Loucy (cell line): ENCODE measurements at regions not wholly inside any gene's neighbourhood (a gene's known extent, or its start where the extent isn't known, plus 50 kb on each side); places are given as distances from the start of the nearest gene placed in this dataset.

Source experiments
- H2AFZ ChIP-seq: fragments of 200-600 bp; sonication (generic); 2 replicates; pipeline ENCODE4 v1.6.0; 2016; ENCODE audit warnings: antibody characterized with exemption, mild to moderate bottlenecking, low read length, moderate library complexity
- H3F3A ChIP-seq: fragments of 200-600 bp; 2 replicates; pipeline ENCODE4 v1.6.0; 2016; ENCODE audit warnings: antibody characterized with exemption, low read depth, mild to moderate bottlenecking
- H3K27me3 ChIP-seq: fragments of 200-600 bp; sonication (generic); 2 replicates; pipeline ENCODE4 v1.6.1; 2014; ENCODE audit warnings: low read length, mild to moderate bottlenecking; ENCODE audit not compliant: insufficient read depth, poor library complexity, severe bottlenecking
- H3K36me3 ChIP-seq: fragments of 200-600 bp; sonication (generic); 2 replicates; pipeline ENCODE4 v1.6.1; 2016; ENCODE audit warnings: low read length; ENCODE audit not compliant: insufficient read depth
- H3K4me1 ChIP-seq: fragments of 200-600 bp; sonication (generic); 2 replicates; pipeline ENCODE4 v1.5.1; 2014; ENCODE audit warnings: low read length, mild to moderate bottlenecking; ENCODE audit not compliant: insufficient read depth, poor library complexity, severe bottlenecking
- H3K4me2 ChIP-seq: fragments of 200-600 bp; sonication (generic); 2 replicates; pipeline ENCODE4 v1.6.0; 2014; ENCODE audit warnings: antibody characterized with exemption, low read length, low read depth, mild to moderate bottlenecking; ENCODE audit not compliant: poor library complexity, severe bottlenecking
- H3K4me3 ChIP-seq: fragments of 200-600 bp; sonication (generic); 2 replicates; pipeline ENCODE4 v1.5.1; 2014; ENCODE audit warnings: low read length, mild to moderate bottlenecking, mixed read lengths; ENCODE audit not compliant: poor library complexity, severe bottlenecking
- H3K79me2 ChIP-seq: fragments of 200-600 bp; sonication (generic); 2 replicates; pipeline ENCODE4 v1.6.1; 2014; ENCODE audit warnings: low read length; ENCODE audit not compliant: insufficient read depth
- H3K9ac ChIP-seq: fragments of 200-600 bp; sonication (generic); 2 replicates; pipeline ENCODE4 v1.6.0; 2014; ENCODE audit warnings: mild to moderate bottlenecking, low read depth, low read length, moderate library complexity; ENCODE audit not compliant: poor library complexity, severe bottlenecking
- H3K9me2 ChIP-seq: fragments of 200-600 bp; sonication (generic); replicated peaks from 2 replicates; pipeline ENCODE4 v1.6.1; 2016; ENCODE audit warnings: low read depth, low read length, mixed read lengths
- H3K9me3 ChIP-seq: fragments of 200-600 bp; sonication (generic); 2 replicates; pipeline ENCODE4 v1.6.1; 2014; ENCODE audit warnings: mild to moderate bottlenecking, antibody characterized with exemption, low read length, low read depth; ENCODE audit not compliant: insufficient read depth
- H4K20me1 ChIP-seq: fragments of 200-600 bp; sonication (generic); 2 replicates; pipeline ENCODE4 v1.6.0; 2014; ENCODE audit warnings: antibody characterized with exemption, low read length, mild to moderate bottlenecking; ENCODE audit not compliant: insufficient read depth, poor library complexity, severe bottlenecking
- CTCF ChIP-seq: fragments of 200-600 bp; sonication (generic); conservative IDR thresholded peaks from 2 replicates; pipeline ENCODE4 v1.5.1; 2014; ENCODE audit warnings: mild to moderate bottlenecking, antibody characterized with exemption, low read length
- EZH2phosphoT487 ChIP-seq: fragments of 200-600 bp; IDR thresholded peaks from 2 replicates; pipeline ENCODE4 v1.6.1; 2018; ENCODE audit warnings: antibody characterized with exemption, mild to moderate bottlenecking, moderate library complexity, borderline replicate concordance

- H3K36me3 ChIP-seq, result no peaks in the 10 kb centered on the region
- no peaks in the 10 kb centered on the region for H3K4me1 ChIP-seq
- no peaks in the 10 kb centered on the region for H3K27me3 ChIP-seq
- H3K4me2 ChIP-seq, result no peak overlapping the region
- H3K79me2 ChIP-seq, result no peaks in the 10 kb centered on the region
- H3F3A ChIP-seq, result no peaks in the 10 kb centered on the region
- H3K9ac ChIP-seq, result no peak overlapping the region
- H3K9me2 ChIP-seq, result no peaks in the 10 kb centered on the region
- no peaks in the 10 kb centered on the region for H4K20me1 ChIP-seq
- no peaks in the 10 kb centered on the region for H3K9me3 ChIP-seq
- no peak overlapping the region for H3K4me3 ChIP-seq
- H2AFZ ChIP-seq, result no peak overlapping the region
- TF ChIP-seq EZH2phosphoT487 (no peak), CTCF (no peak)
These were observed 124.2 kb upstream of the CCDC68 start for GRCh38 chr18:55083461-55083860.

GRCh38 chr18:55079481-55080355 lies 120.5 kb upstream of the CCDC68 start:
- Histone ChIP-seq H3K36me3 (no peaks in the 10 kb centered on the region), H3K4me1 (no peaks in the 10 kb centered on the region), H3F3A (no peaks in the 10 kb centered on the region), H3K4me2 (no peak overlapping the region), H3K9ac (no peak overlapping the region), H3K9me3 (no peaks in the 10 kb centered on the region), H3K9me2 (no peaks in the 10 kb centered on the region), H4K20me1 (no peaks in the 10 kb centered on the region), H3K79me2 (no peaks in the 10 kb centered on the region), H3K27me3 (no peaks in the 10 kb centered on the region), H3K4me3 (no peak overlapping the region), H2AFZ (no peak overlapping the region)
- no peak for TF ChIP-seq EZH2phosphoT487
- no peak for TF ChIP-seq CTCF

- Histone ChIP-seq H3K9me2 (no peaks in the 10 kb centered on the region), H3K9me3 (no peaks in the 10 kb centered on the region), H3K4me2 (no peak overlapping the region), H3K36me3 (no peaks in the 10 kb centered on the region), H3K79me2 (no peaks in the 10 kb centered on the region), H3K4me3 (no peak overlapping the region), H3K4me1 (no peaks in the 10 kb centered on the region), H3F3A (no peaks in the 10 kb centered on the region), H3K27me3 (no peaks in the 10 kb centered on the region), H4K20me1 (no peaks in the 10 kb centered on the region), H3K9ac (no peak overlapping the region), H2AFZ (no peak overlapping the region)
- TF ChIP-seq EZH2phosphoT487 (no peak), CTCF (no peak)
These were observed 119.8 kb upstream of the CCDC68 start for GRCh38 chr18:55079067-55079466.
